ENCODE measurements at regions not wholly inside any gene's neighbourhood (a gene's known extent, or its start where the extent isn't known, plus 50 kb on each side); places are given as distances from the start of the nearest gene placed in this dataset.

DNA sequence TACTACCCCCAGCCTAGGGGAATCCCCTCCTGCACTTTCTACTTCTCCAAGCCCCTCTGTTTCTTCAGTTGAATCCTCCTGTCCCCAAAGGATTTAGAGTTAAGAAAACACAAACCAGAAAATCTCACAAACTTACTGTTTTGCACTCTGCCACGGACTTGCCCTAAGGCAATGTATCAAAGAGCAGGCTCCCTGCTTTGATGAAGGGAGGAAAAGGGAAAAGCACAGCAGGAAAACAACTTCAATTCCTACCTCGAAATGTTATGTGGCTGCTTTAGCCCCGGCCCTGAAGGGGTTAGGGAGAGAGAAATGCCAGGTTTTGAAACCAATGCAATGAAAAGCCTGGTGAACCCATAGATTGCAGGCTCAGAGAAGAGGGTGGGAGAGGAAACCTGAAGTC, 254.7 kb downstream of the MAN2A1 start:
- DNase-seq: no peak

DNA sequence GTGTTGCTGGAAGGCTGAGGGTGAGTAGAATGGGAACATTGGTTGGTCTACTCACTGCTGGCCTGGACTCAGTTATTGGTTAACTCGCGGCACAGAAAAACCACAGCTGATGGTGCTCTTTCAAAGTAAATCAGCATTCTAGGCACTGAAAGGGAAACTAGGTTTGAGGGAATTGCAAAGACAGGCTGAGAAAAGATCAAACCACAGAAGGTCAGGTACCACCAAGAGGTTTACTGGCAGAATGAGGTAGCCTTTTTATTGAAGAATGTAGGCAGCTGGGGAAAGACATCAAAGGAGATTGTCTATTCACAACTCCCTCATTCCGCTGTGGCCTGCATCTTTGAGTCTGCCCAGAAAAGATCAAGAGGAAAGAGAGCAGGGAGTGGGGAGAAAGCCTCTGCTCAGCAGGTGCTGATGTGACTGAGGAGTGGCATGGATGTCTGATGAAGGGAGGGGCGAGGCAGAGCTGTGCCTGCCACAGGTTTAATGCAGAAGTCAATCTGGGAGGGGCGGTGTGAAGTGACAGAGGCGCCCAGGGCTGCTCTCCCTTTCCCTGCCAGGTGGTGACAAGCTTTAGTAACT, 255.5 kb downstream of the MAN2A1 start:
- no peak for DNase-seq
- H3K36me3 Mint-ChIP-seq (ENCODE audit: insufficient read depth, unreplicated experiment): no peaks in the 10 kb centered on the region
- no peaks in the 10 kb centered on the region for H3K4me1 Mint-ChIP-seq (ENCODE audit: low read depth, unreplicated experiment)
- H3K9me3 Mint-ChIP-seq (ENCODE audit: low read depth, unreplicated experiment): no peaks in the 10 kb centered on the region
- intact Hi-C loops (cut with micrococcal nuclease; ENCODE audit: unreplicated experiment): loop anchor here (5.0 kb wide), 1 partner anchor 227 kb away; no protein-coding TSS in a partner anchor
- H3K4me3 Mint-ChIP-seq (ENCODE audit: low read depth, unreplicated experiment): no peak overlapping the region
- CTCF ChIA-PET: no interaction called here
- no TSS peak for BruUV-seq (replicated peaks)
- TF ChIP-seq, protein P1, sequence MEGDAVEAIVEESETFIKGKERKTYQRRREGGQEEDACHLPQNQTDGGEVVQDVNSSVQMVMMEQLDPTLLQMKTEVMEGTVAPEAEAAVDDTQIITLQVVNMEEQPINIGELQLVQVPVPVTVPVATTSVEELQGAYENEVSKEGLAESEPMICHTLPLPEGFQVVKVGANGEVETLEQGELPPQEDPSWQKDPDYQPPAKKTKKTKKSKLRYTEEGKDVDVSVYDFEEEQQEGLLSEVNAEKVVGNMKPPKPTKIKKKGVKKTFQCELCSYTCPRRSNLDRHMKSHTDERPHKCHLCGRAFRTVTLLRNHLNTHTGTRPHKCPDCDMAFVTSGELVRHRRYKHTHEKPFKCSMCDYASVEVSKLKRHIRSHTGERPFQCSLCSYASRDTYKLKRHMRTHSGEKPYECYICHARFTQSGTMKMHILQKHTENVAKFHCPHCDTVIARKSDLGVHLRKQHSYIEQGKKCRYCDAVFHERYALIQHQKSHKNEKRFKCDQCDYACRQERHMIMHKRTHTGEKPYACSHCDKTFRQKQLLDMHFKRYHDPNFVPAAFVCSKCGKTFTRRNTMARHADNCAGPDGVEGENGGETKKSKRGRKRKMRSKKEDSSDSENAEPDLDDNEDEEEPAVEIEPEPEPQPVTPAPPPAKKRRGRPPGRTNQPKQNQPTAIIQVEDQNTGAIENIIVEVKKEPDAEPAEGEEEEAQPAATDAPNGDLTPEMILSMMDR (IDR thresholded peaks at IDR 0.05; ENCODE audit: unreplicated experiment): no peak
- H3K27me3 Mint-ChIP-seq (ENCODE audit: unreplicated experiment): peaks cover 34% of the 10 kb centered on the region
- H3K27ac Mint-ChIP-seq (ENCODE audit: unreplicated experiment): no peak overlapping the region

More for the DNA sequence above, 254.7 kb downstream of the MAN2A1 start:
- CTCF ChIA-PET: interaction anchor here (0.7 kb wide), 1 partner anchor 96 kb away, joined by 6 read pairs; no protein-coding TSS in a partner anchor
- Mint-ChIP-seq H3K36me3 (ENCODE audit: insufficient read depth, unreplicated experiment) (no peaks in the 10 kb centered on the region), H3K27me3 (ENCODE audit: unreplicated experiment) (peaks cover 34% of the 10 kb centered on the region), H3K27ac (ENCODE audit: unreplicated experiment) (no peak overlapping the region), H3K4me3 (ENCODE audit: low read depth, unreplicated experiment) (no peak overlapping the region), H3K9me3 (ENCODE audit: low read depth, unreplicated experiment) (peaks cover 4% of the 10 kb centered on the region), H3K4me1 (ENCODE audit: low read depth, unreplicated experiment) (no peaks in the 10 kb centered on the region)
- BruUV-seq (replicated peaks): no TSS peak
- intact Hi-C loops (cut with micrococcal nuclease; ENCODE audit: unreplicated experiment): no loop called here
- TF ChIP-seq, protein P1 (IDR thresholded peaks at IDR 0.05; ENCODE audit: unreplicated experiment): no peak

DNA sequence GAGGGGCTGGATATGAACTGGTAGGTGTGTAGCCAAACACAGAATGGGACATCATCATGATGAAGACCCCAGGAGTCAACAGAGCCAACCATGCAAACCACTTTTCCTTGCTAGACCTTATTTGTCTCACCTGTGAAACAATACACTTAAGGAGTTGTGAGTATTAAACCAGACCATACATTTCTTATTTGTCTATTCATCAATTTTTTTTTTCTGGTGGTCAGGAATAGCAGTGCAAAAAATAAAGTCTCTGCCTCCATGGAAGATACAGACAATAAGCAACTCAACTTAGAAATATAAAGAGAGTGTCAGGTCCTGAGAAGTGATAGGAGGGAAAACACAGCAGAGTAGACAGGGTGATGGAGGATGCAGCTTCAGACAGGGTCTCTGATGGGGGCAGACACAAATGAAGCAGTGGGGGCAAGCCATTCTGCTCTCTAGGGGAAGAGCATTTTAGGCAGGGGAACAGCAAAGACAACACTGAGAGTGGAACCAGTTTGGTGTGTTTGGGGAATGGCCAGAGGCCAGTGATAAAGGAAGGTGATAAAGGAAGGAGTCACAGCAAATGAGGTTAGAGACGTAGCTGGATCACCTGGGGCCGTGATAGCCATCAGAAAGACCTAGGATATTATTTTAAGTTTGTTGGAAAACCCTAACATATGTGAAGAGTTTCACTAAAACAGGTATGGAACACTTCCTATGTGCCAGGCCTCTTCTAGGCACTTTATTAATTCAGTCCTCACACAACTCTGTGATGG, 256.2 kb downstream of the MAN2A1 start:
- TF ChIP-seq, protein P1 (IDR thresholded peaks at IDR 0.05; ENCODE audit: unreplicated experiment): no peak
- no peaks in the 10 kb centered on the region for H3K4me1 Mint-ChIP-seq (ENCODE audit: low read depth, unreplicated experiment)
- H3K9me3 Mint-ChIP-seq (ENCODE audit: low read depth, unreplicated experiment): no peaks in the 10 kb centered on the region
- intact Hi-C loops (cut with micrococcal nuclease; ENCODE audit: unreplicated experiment): loop anchor here (5.0 kb wide), 1 partner anchor 226 kb away; no protein-coding TSS in a partner anchor
- no peak overlapping the region for H3K27ac Mint-ChIP-seq (ENCODE audit: unreplicated experiment)
- no peaks in the 10 kb centered on the region for H3K36me3 Mint-ChIP-seq (ENCODE audit: insufficient read depth, unreplicated experiment)
- H3K4me3 Mint-ChIP-seq (ENCODE audit: low read depth, unreplicated experiment): no peak overlapping the region
- DNase-seq: no peak
- BruUV-seq (replicated peaks): no TSS peak
- CTCF ChIA-PET: no interaction called here
- peaks cover 34% of the 10 kb centered on the region for H3K27me3 Mint-ChIP-seq (ENCODE audit: unreplicated experiment)

DNA sequence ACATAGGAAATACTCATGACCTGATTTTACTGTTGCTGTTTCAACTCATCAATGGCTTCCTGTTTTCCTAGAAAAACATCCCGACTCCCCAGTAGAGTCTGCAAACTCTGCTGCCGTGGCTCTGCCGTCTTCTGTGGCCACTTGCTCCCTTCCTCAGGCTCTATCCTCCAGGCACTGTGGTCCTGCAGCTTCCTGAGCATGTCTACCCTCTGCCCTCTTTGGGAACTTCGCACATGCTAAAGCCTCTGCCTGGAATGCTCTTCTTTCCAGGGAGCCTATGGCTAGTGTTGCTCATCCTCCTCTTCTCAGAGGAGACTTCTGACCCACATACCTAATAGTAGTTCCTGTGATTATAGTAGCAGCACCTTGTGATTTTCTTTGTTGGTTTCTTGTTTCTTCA, 256.9 kb downstream of the MAN2A1 start:
- peaks cover 34% of the 10 kb centered on the region for H3K27me3 Mint-ChIP-seq (ENCODE audit: unreplicated experiment)
- no peaks in the 10 kb centered on the region for H3K36me3 Mint-ChIP-seq (ENCODE audit: insufficient read depth, unreplicated experiment)
- DNase-seq: no peak
- TF ChIP-seq, protein P1 (IDR thresholded peaks at IDR 0.05; ENCODE audit: unreplicated experiment): no peak
- no peaks in the 10 kb centered on the region for H3K4me1 Mint-ChIP-seq (ENCODE audit: low read depth, unreplicated experiment)
- H3K4me3 Mint-ChIP-seq (ENCODE audit: low read depth, unreplicated experiment): no peak overlapping the region
- CTCF ChIA-PET: no interaction called here
- intact Hi-C loops (cut with micrococcal nuclease; ENCODE audit: unreplicated experiment): loop anchor here (5.0 kb wide), 1 partner anchor 226 kb away; no protein-coding TSS in a partner anchor
- BruUV-seq (replicated peaks): no TSS peak
- H3K9me3 Mint-ChIP-seq (ENCODE audit: low read depth, unreplicated experiment): no peaks in the 10 kb centered on the region
- H3K27ac Mint-ChIP-seq (ENCODE audit: unreplicated experiment): no peak overlapping the region

Data from Calu3 (cell line).